WTC11 (cell line): ENCODE measurements at regions not wholly inside any gene's neighbourhood (a gene's known extent, or its start where the extent isn't known, plus 50 kb on each side); places are given as distances from the start of the nearest gene placed in this dataset.

Source experiments
- ATAC-seq: fragments of 200-7000 bp; cut with Tn5 transposase; 2 replicates; pipeline ENCODE4 v1.10.0; 2021; ENCODE audit warnings: mild to moderate bottlenecking, moderate library complexity
- CTCF ChIA-PET: fragments of 300-600 bp; sonication (Branson Sonifier 250); formaldehyde crosslinking; loops from one replicate; lab custom pipeline; 2021; ENCODE audit warnings: antibody characterized with exemption; lab: Charles Lee
- POLR2A ChIA-PET: fragments of 350-600 bp; sonication (Branson Sonifier 250); formaldehyde crosslinking; loops from one replicate; lab custom pipeline; 2021; ENCODE audit warnings: antibody characterized with exemption; lab: Charles Lee
- DNase-seq: peaks from one replicate; pipeline ENCODE4 v3.0.0; 2021; ENCODE audit warnings: low spot score
- H3K27ac Mint-ChIP-seq: 2 replicates; pipeline ENCODE4 v1.8.0; 2021; ENCODE audit warnings: mixed read lengths
- H3K27me3 Mint-ChIP-seq: 2 replicates; pipeline ENCODE4 v1.8.0; 2021; ENCODE audit warnings: low read depth, mild to moderate bottlenecking, moderate library complexity, mixed read lengths
- H3K36me3 Mint-ChIP-seq: 2 replicates; pipeline ENCODE4 v1.8.0; 2021; ENCODE audit warnings: mixed read lengths
- H3K4me1 Mint-ChIP-seq: 2 replicates; pipeline ENCODE4 v1.8.0; 2022; ENCODE audit warnings: mixed read lengths
- H3K4me3 Mint-ChIP-seq: 2 replicates; pipeline ENCODE4 v1.8.0; 2021; ENCODE audit warnings: mild to moderate bottlenecking, moderate library complexity, mixed read lengths
- H3K9me3 Mint-ChIP-seq: 2 replicates; pipeline ENCODE4 v1.8.0; 2021; ENCODE audit warnings: mixed read lengths
- CBFB ChIP-seq: sonication (generic); formaldehyde crosslinking; IDR thresholded peaks from 2 replicates; pipeline ENCODE4 v1.8.1; 2022; ENCODE audit warnings: mild to moderate bottlenecking, low read depth, missing genetic modification reagents
- CREB1 ChIP-seq: sonication (generic); formaldehyde crosslinking; IDR thresholded peaks from 2 replicates; pipeline ENCODE4 v1.8.0; 2023; ENCODE audit warnings: mild to moderate bottlenecking, missing genetic modification reagents
- ETV6 ChIP-seq: sonication (generic); formaldehyde crosslinking; IDR thresholded peaks from 2 replicates; pipeline ENCODE4 v1.8.1; 2022; ENCODE audit warnings: mild to moderate bottlenecking, missing genetic modification reagents
- FOXP1 ChIP-seq: sonication (generic); formaldehyde crosslinking; IDR thresholded peaks from 2 replicates; pipeline ENCODE4 v1.8.0; 2022; ENCODE audit warnings: missing genetic modification reagents, mild to moderate bottlenecking, moderate library complexity, borderline replicate concordance
- GTF2I ChIP-seq: fragments of 250-450 bp; sonication (Bioruptor Pico); conservative IDR thresholded peaks from 2 replicates; pipeline ENCODE4 v1.4.0; 2021; ENCODE audit warnings: mild to moderate bottlenecking
- MLX ChIP-seq: sonication (generic); formaldehyde crosslinking; IDR thresholded peaks from 2 replicates; pipeline ENCODE4 v1.8.1; 2023; ENCODE audit warnings: mild to moderate bottlenecking, missing genetic modification reagents, moderate library complexity
- NFYB ChIP-seq: sonication (generic); formaldehyde crosslinking; conservative IDR thresholded peaks from 2 replicates; pipeline ENCODE4 v1.8.0; 2022; ENCODE audit warnings: low read depth, missing genetic modification reagents
- NR2C2 ChIP-seq: sonication (generic); formaldehyde crosslinking; IDR thresholded peaks from 2 replicates; pipeline ENCODE4 v1.8.0; 2022; ENCODE audit warnings: mild to moderate bottlenecking, missing genetic modification reagents
- NR3C1 ChIP-seq: sonication (generic); formaldehyde crosslinking; conservative IDR thresholded peaks from 2 replicates; pipeline ENCODE4 v1.8.1; 2023; ENCODE audit warnings: low read depth, mild to moderate bottlenecking, missing genetic modification reagents
- PRDM15 ChIP-seq: sonication (generic); formaldehyde crosslinking; IDR thresholded peaks from 2 replicates; pipeline ENCODE4 v1.8.0; 2022; ENCODE audit warnings: missing genetic modification reagents
- SOX15 ChIP-seq: fragments of 250-450 bp; sonication (Bioruptor Pico); IDR thresholded peaks from 2 replicates; pipeline ENCODE4 v1.9.0; 2021; ENCODE audit warnings: mild to moderate bottlenecking
- TCF7 ChIP-seq: sonication (generic); formaldehyde crosslinking; IDR thresholded peaks from 2 replicates; pipeline ENCODE4 v1.8.0; 2022; ENCODE audit warnings: mild to moderate bottlenecking, low read depth, missing genetic modification reagents, moderate library complexity
- TEAD1 ChIP-seq: sonication (generic); formaldehyde crosslinking; IDR thresholded peaks from 2 replicates; pipeline ENCODE4 v1.8.0; 2022; ENCODE audit warnings: mild to moderate bottlenecking, missing genetic modification reagents
- USF2 ChIP-seq: sonication (generic); formaldehyde crosslinking; IDR thresholded peaks from 2 replicates; pipeline ENCODE4 v1.8.1; 2023; ENCODE audit warnings: mild to moderate bottlenecking, missing genetic modification reagents, moderate library complexity
- ZBTB43 ChIP-seq: sonication (generic); formaldehyde crosslinking; IDR thresholded peaks from 2 replicates; pipeline ENCODE4 v1.8.1; 2023; ENCODE audit warnings: mild to moderate bottlenecking, missing genetic modification reagents
- ZNF425 ChIP-seq: fragments of 250-450 bp; sonication (Bioruptor Pico); conservative IDR thresholded peaks from 2 replicates; pipeline ENCODE4 v1.9.0; 2021; ENCODE audit warnings: mild to moderate bottlenecking
- ZNF512 ChIP-seq: sonication (generic); formaldehyde crosslinking; IDR thresholded peaks from 2 replicates; pipeline ENCODE4 v1.8.1; 2022; ENCODE audit warnings: missing genetic modification reagents, borderline replicate concordance
- ZNF532 ChIP-seq: fragments of 250-450 bp; sonication (Bioruptor Pico); IDR thresholded peaks from 2 replicates; pipeline ENCODE4 v1.9.0; 2021; ENCODE audit warnings: mild to moderate bottlenecking, borderline replicate concordance

- ChIA-PET CTCF (no interaction called here), POLR2A (no interaction called here)
- DNase-seq (no peak), ATAC-seq (no peak)
- no peak for TF ChIP-seq MLX (CRISPR knock-in tag)
- no peak for TF ChIP-seq ZNF532 (CRISPR knock-in tag)
- no peak for TF ChIP-seq NR3C1 (CRISPR knock-in tag)
- no peak for TF ChIP-seq ZNF425 (CRISPR knock-in tag)
- TF ChIP-seq FOXP1 = no peak
- TF ChIP-seq TEAD1 (CRISPR knock-in tag) = no peak
- no peak for TF ChIP-seq NFYB (CRISPR knock-in tag)
- no peak for TF ChIP-seq GTF2I (CRISPR knock-in tag)
- no peak for TF ChIP-seq SOX15 (CRISPR knock-in tag)
- no peak for TF ChIP-seq ZNF512 (CRISPR knock-in tag)
- Mint-ChIP-seq H3K4me3 (no peak overlapping the region), H3K4me1 (peaks cover 14% of the 10 kb centered on the region), H3K27ac (no peak overlapping the region), H3K27me3 (no peaks in the 10 kb centered on the region), H3K9me3 (peaks cover 9% of the 10 kb centered on the region), H3K36me3 (peaks cover 5% of the 10 kb centered on the region)
These were observed 1037.0 kb upstream of the SLIT2 start for GRCh38 chr4:19214591-19215186.

- no peak for DNase-seq
- Mint-ChIP-seq H3K9me3 (peaks cover 14% of the 10 kb centered on the region), H3K27ac (no peak overlapping the region), H3K27me3 (no peaks in the 10 kb centered on the region), H3K4me3 (no peak overlapping the region), H3K4me1 (peaks cover 9% of the 10 kb centered on the region), H3K36me3 (peaks cover 9% of the 10 kb centered on the region)
- ChIA-PET CTCF (no interaction called here), POLR2A (no interaction called here)
- no peak for ATAC-seq
- TF ChIP-seq PRDM15 (CRISPR knock-in tag) = no peak
- no peak for TF ChIP-seq ZBTB43 (CRISPR knock-in tag)
- TF ChIP-seq USF2 (CRISPR knock-in tag) = no peak
- no peak for TF ChIP-seq NR2C2 (CRISPR knock-in tag)
- TF ChIP-seq CBFB (CRISPR knock-in tag) = no peak
- TF ChIP-seq ETV6 = no peak
- TF ChIP-seq CREB1 = no peak
- TF ChIP-seq TCF7 = no peak
These were observed 1038.3 kb upstream of the SLIT2 start for GRCh38 chr4:19213388-19213787.
